ENCODE measurements at regions not wholly inside any gene's neighbourhood (a gene's known extent, or its start where the extent isn't known, plus 50 kb on each side); places are given as distances from the start of the nearest gene placed in this dataset.
A peak's percentile ranks its signal among the peaks of the same experiment; 100 is the strongest.
"Not testable (repeated sequence)": the region's sequence is repeated elsewhere in the genome, so short reads cannot be mapped to it uniquely, and the experiment has no call there.

DNA sequence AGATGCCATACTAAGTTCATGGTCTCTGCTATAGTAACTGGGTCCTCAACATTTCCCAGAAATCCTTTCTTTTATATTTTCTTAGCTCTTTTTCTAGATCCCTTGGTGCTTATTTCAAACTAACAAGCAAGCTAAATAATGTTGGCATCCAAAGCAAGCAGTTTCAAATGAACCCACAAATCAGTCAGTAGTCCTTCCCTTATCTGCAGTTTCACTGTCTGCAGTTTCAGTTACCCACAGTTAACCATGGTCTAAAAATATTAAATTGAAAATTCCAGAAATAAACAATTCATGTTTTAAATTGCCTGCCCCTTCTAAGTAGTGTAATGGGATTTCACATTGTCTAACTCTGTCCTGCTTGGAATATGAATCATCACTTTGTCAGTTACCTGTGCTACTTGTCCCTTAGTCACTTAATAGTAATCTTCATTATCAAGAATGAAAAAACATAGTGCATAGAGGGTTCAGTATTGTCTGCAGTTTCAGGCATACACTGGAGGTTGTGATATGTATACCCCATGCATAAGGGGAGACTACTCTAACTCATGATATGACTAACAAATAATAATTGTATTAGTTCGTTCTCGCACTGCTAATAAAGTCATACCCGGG lies 633.7 kb downstream of the MECOM start:
- no peak for DNase-seq (ENCODE audit: low spot score)

DNA sequence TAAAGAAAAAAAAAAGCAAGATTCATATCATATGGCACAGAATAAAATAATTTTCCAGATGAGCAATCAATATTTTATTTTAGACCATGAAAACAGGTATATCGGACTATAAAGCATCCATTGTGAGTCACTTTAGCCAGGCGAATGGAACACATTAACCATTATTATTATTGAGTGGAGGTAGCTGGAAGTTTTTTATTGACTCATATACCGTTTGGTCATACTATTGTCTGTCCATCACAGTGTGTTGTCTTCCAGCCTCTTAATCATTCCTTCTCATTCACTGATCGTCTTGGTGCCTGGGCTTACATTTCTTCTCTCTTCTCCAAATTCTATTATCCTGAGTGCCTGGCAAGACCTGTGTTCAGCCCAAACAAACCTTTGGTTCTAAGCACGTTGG lies 634.8 kb downstream of the MECOM start:
- DNase-seq (ENCODE audit: low spot score): no peak

DNA sequence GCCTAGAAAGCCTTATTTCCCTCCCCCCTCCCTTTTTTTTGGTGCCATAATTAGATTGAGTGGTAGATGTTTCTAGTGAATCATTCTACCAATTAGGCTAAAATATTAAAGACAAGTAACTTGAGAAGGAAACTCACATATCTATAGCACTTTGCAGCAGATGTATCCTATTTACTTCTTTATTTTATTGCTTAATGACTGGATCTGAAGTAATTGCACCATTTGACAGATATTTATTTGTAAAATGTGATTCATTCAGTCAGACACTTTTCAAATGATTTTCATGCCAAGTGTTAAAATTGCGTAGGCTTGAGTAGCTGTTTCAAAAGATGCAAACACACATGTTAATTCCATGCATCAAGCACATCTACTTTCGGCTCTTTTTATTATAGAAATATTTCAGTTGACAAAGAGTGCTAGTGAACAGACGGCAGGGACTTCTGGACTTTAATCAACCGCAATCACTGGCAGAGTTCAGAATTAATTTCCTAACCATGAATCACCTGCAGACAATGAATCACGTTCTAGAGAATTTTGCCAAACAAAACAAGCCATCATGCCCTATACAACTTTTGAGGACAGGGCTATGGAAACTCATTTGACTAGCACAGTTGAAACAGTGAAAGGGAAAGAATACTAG lies 636.8 kb downstream of the MECOM start:
- no peak for DNase-seq (ENCODE audit: low spot score)

DNA sequence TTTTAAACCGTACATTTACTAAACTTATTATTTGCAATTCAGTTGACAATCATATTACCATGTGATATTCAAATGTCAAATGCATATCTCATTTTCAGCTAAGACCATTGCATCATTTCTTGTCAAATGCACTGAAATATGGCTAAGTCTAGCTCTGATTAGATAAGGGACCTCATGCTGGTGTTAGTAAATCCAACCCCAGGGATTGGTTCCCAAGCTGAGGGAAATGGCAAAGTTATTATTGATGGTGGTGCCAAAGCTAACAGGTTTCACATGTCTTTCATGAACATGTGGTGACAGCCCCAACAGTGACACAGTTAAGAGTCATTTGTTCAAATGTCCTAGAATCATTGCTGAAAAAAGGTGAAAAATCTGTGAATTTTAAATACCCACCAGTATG lies 641.1 kb downstream of the MECOM start:
- no peak for DNase-seq (ENCODE audit: low spot score)

DNA sequence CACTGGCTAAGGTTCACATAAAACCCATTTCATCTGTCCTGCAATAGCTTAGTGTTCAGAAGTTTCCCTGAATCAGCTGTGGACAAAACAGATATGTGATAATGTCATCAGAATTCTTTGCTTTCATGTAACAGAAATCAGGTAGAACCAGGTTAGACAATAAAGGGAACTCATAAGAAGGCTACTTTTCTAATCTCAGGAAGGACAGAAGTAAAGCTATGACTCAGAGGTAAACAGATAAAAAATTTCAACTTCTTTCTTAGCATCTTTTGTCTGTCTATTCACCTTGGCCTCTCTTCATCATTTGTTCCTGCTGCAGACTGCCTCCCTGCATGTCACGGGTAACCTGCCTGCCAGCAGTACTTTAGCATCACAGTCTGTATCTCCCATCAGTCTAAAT lies 643.1 kb downstream of the MECOM start:
- DNase-seq (ENCODE audit: low spot score): no peak

DNA sequence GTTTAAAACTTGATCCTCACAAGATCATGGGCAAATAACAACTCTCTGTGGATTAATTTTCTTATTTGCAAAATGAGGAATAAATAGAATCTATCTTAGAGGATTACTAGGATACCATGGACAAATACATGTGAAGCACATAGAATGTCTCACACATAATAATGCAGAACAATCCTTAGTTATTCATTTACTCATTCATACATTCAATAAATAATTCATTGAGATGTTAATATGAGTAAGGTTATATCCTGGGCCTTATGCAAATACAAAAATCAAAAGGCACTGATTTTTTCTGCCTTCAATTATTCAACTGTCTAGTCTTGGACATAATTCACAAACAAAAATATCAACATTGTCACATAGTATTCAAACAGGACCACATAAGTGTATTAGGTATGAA lies 654.1 kb downstream of the MECOM start:
- DNase-seq (ENCODE audit: low spot score): no peak

DNA sequence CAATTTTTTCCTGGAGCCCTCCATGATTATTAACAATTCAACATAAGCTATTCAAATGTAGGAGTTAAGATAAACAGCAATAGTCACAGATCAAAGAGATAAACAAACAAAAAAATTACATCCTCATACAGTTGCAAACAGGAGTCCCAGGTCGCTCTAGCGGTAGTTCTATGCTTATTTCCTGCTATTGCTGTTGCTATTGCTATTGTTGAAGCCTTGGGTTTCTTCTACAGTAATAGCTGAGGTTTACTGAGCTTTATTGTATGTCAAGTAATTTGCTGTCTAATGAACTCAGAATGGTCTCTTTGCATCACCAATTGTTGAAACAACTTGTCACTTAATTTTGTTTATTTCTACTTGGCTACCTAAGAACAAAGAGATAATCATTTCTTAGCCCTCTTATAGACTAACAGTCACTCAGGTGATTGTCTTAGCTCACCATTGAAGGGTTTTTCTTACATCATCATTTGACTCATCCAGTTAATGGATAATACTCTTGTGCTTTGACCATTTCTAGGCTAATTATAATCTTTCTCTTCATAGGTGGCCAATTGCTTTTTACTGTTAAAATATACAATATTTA lies 654.6 kb downstream of the MECOM start:
- DNase-seq (ENCODE audit: low spot score): no peak

DNA sequence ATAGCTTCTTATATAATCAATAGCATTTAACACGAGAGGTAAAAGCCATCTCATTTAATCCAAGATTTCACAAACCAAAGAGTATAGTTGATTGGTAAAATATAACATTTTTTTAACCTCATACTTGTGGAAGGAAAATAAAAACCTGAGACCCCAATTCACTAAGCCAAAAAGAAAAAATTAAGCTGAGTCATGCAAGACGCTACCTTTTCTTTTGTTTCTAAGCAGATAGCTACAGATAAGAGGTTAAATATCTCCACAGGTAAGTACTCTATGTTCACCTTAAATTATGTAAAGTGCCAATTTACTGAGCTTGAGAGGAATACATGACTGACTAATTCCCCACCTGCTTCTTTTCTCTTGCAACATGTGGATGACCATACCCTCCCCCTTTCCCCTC lies 656.4 kb downstream of the MECOM start:
- no peak for DNase-seq (ENCODE audit: low spot score)

DNA sequence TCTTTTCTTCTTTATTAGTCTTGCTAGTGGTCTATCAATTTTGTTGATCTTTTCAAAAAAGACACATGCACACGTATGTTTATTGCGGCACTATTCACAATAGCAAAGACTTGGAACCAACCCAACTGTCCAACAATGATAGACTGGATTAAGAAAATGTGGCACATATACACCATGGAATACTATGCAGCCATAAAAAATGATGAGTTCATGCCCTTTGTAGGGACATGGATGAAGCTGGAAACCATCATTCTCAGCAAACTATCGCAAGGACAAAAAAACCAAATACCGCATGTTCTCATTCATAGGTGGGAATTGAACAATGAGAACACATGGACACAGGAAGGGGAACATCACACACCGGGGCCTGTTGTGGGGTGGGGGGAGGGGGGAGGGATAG lies 657.1 kb downstream of the MECOM start:
- DNase-seq (ENCODE audit: low spot score): not testable (repeated sequence)

DNA sequence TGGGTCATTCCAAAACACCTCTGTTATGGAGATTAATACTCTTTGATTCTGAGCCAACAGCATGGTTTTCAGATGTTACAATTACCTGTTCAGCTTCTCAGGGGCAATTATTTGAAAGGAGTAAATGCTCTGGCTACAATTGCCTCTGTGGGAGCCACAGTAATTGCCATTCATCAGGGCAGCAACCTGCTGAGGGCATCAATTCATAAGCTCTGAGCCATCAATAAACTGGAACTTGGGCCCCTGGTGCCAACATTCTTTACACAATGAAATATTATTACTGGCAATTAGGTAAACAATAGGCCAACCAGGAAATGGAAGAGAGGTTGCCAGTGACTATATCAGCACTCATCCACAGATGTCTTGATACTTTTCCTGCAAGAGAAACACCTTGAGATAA lies 660.8 kb downstream of the MECOM start:
- no peak for DNase-seq (ENCODE audit: low spot score)

DNA sequence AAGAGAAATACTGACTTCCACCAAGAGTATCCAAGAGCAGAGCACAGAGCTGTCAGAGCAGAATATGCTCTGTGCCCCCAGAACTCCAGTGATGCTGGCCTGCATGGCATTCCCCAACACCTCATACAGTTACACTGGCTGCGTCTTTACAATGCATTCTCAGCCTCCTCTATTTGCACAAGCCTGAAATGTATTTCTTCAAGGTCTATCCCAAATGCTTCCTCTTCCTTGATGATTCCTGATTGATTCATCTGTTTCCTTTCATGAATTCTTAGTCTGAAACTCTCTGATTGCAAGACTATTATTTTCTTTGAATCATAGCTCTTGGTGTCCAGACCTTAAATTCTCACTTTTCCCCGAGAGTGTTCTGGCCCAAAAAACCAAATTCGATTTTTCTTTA lies 664.7 kb downstream of the MECOM start:
- DNase-seq (ENCODE audit: low spot score): no peak

DNA sequence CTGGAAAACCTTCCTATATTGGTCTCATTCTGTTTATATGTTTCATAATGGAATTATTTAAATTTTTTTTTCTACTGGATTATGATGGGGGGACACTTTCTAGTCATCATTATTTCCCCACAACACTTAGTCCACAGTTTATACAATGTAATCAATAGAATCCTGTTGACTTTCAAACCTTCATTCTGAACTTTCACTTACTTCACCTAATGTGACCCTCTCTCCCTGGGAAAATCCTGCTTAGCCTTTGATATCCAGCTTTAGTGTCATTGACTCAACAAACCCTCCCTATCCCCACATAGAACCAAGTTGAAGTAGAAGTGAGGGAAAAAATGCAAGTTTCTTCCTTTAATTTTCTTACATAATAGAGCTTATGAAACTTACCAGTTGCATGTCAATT lies 666.0 kb downstream of the MECOM start:
- peak; percentile 4 for DNase-seq (ENCODE audit: low spot score)

DNA sequence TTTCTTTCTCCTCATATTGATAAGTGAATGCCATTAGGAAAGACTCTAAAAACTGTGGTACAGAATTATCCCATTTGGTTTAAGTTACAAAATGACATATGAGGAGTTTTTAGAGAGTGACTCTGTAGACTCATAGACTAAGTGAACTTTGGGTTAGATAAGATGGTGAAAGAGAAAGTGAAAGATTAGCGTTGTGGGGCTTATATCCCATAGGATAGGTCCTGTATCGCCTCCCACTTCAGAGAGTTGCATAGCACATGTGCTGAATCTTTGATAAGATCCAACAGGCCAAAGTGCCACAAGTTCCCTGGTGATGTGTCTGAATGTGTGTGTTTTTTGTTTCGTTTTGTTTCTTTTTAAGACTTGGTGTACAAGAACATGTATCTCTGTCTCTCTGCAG lies 666.9 kb downstream of the MECOM start:
- DNase-seq (ENCODE audit: low spot score): no peak

DNA sequence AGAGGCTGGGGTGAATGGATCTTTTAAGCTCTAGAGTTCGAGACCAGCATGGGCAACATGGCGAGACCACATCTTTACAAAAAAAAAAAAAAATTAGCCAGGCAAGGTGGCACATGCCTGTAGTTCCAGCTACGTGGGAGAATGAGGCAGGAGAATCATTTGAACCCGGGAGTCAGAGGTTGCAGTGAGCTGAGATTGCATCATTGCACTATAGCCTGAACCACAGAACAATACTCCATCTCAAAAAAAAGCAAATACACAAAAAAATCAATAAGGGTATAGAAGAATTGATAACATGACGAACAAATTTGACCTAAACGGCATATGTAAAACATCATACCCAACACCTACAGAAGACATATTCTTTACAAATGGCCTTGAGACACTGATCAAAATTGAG lies 668.4 kb downstream of the MECOM start:
- no peak for DNase-seq (ENCODE audit: low spot score)

DNA sequence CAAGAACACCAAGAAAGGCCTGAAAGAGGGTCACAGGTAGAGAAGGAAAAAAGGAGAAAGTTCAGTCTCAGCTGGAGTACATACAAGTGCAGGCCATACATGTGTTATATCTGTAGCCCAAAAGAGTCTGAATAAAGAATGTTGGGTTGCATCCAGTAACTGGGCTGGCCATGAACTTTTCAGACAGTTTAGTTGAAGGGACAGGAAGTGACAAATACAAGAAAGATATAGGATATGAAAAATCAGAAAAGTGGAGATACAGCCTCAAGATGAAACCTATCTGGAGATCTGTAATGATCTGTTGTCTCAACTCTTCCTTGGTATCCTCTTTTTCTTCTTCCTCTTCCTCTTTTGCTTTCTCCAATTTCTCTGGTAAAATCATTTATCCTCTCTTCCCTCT lies 671.7 kb downstream of the MECOM start:
- DNase-seq (ENCODE audit: low spot score): no peak

DNA sequence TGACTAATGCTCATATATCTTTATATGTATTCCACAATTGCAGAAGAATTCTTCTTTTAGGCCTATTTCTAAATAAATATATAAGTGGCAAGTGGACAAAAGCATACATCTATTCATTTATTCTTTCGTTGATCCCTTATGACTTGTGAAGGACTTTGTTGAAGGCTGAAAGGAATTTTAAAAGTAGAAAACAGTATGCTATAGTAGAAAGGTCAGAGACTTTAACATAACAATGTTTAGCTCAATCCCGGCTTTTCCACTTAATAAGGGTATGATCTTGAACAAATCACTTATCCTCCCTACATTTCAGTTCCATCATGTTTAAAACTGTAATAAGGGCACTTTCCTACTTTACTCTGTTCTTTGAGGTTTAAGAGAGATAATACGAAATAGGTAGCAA lies 672.9 kb downstream of the MECOM start:
- no peak for DNase-seq (ENCODE audit: low spot score)

DNA sequence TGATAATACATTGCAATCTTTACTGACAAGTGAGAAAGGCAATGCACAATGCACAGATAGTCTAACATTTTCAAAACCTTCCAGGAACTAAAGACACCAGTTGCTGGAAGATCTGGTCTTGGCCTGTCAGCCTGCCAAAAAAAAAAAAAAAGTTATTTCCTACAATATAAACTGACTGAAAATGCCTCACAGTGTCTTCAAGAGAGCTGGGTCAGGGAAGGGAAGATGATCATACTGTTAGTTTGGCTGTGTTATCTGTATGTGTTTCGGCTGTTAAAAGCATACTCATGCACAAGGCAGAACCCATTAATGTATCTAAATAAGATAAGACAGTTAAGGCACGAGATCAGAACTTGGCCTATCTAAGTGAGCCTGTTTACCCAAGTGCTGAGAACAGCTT lies 673.4 kb downstream of the MECOM start:
- DNase-seq (ENCODE audit: low spot score): no peak

DNA sequence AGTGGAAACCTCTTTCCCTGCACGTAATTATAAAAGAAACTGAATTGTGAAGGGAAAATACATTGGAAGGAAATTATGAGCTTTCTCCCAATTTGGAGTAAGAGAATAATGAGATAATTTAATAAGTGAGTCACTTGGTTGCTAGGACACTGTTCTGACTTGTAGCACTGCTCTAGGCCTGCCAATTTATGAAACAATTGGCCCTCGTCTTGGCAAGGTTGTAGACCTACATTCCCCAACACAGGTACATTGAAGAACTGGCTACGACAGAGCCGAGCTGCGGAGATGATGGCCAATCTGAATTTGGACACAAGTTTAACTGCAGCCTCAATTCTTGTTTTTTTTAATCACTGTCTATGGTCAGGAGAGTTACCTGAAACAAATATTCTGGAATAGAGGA lies 674.1 kb downstream of the MECOM start:
- no peak for DNase-seq (ENCODE audit: low spot score)

DNA sequence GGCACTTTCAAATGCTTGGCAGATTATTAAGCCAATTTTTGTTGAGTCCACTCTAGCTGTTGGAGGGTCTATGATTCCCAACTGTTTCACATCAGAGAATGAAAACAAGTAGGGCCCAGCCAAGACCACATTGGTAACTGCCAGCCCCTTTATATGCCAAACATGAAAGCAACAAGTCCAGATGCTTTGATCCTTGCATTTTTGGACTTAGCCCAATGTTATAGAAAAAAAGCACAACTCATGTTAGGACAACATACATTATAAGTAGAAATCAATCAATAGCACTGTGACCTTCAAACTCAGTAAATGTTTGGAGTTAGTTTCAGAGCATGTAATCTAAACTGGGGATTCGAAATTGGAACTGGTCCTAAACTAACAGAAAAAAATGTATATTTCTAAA lies 674.7 kb downstream of the MECOM start:
- DNase-seq (ENCODE audit: low spot score): no peak

DNA sequence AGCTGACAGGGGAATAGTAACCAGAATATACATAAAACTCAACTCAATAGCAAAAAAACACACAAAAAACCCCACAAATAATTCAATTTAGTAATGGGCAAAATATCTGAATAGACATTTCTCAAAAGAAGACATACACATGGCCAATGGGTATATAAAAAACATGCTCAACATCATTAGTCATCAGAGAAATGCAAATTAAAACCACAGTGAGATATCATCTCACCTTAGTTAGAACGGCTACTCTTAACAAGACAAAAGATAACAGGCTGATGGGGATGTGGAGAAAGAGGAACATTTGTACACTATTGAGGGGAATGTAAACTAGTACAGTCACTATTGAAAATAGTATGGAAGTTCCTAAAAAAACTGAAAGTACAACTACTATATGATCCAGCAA lies 678.6 kb downstream of the MECOM start:
- no peak for DNase-seq (ENCODE audit: low spot score)

DNA sequence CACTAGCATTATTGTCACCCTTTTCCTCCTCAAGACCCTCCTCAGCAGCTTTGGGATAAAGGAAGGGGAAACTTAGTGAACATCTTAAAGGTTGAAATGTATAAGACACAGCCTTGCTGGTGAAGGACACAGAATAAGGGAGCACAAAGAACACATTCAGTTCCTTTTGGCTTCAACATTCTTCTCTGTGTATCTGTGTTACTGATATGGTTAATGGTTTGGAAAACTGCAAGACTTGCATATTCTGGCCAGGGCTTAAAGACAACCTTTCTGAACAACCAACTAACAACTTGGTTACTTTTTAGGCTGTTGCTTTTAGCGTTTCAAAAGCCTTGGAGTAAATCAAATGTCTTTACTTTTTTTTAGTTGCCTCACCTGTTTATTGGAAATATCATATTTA lies 680.5 kb downstream of the MECOM start:
- DNase-seq (ENCODE audit: low spot score): no peak

DNA sequence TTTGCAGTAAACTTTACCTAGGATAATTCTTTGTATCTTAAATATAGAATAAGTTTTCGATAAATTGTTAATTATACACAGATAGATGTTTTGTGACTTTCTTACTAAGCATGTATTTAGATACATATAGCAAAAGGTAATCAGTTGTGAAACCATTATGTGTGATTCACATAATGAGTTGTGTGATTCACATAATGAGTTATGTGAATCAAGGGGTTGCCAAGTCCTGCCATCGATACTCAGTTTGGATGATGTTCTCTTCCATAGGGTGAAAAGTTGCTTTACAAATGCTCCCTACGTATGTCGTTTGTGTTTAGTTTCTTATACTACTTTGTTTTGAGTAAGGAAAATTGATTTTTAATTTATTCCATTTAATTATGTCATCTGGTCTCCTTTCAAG lies 682.1 kb downstream of the MECOM start:
- DNase-seq (ENCODE audit: low spot score): no peak

DNA sequence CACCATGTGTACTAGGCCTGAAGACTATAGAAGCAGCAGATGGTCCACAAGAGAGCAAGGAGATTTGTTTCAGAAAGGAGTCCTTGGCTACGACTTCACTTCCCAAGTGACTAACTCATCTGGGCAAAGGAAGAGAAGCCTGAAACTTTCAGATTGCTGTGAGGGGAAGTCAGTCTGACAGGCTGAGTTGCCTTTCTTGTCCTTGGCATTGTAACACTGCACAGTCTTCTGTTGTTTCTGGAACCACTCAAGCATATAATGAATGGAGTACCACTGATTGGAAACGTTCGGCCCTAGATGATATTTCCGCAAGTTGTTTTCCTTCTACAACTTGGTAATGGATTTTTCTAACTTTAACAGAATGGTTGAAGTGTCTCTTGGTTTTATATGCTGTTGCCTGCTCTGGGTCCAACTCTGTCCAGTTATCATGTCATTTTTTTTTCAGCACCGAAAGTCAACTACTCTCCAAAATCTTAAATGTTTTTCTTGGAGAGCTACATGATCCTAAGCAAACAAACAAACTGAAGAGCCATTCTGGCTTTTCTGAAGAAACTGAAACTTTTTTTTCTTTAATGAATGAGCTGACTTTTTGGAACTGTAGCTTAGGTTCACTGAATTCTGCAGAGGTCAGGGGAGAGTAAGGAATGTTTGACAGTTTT lies 685.7 kb downstream of the MECOM start:
- DNase-seq (ENCODE audit: low spot score): no peak

DNA sequence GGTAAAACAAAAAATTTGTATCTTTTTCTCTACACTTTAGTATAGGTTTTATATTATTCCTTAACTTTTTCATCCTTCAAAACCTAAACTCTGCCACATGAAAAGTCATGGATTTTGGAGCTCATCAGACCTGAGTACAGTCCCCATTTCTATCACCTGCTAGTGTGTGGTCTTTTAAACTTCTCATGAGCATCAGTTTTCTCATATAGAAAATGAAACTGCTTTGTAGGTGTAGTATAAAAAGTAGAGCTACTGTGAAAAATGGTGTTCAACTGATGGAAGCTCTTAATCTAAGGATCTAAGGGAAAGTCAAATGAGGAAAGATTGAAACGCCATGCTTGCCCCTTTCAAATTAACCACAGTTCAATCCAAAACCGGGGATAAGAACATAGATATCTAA lies 686.5 kb downstream of the MECOM start:
- DNase-seq (ENCODE audit: low spot score): no peak
